Mucosa of rectum (tissue), 2 donors: ENCODE measurements at regions not wholly inside any gene's neighbourhood (a gene's known extent, or its start where the extent isn't known, plus 50 kb on each side); places are given as distances from the start of the nearest gene placed in this dataset.

Experiments used
- H3K27ac ChIP-seq, 2 donors: one replicate each; pipeline ENCODE4 v1.7.0; 2013; ENCODE audit warnings: inconsistent platforms in 2 of 2, low read depth in 2 of 2, low read length in 2 of 2
- H3K27me3 ChIP-seq, 2 donors: one replicate each; pipeline ENCODE4 v1.7.0; 2013; ENCODE audit warnings: low read length in 2 of 2; ENCODE audit not compliant: control insufficient read depth in 2 of 2, insufficient read depth in 2 of 2
- H3K36me3 ChIP-seq, 2 donors: one replicate each; pipeline ENCODE4 v1.7.0; 2013; ENCODE audit warnings: low read length in 2 of 2; ENCODE audit not compliant: control insufficient read depth in 2 of 2, insufficient read depth in 2 of 2
- H3K4me1 ChIP-seq, 2 donors: one replicate each; pipeline ENCODE4 v1.7.0; 2013; ENCODE audit warnings: low read length in 2 of 2, mild to moderate bottlenecking in 1 of 2; ENCODE audit not compliant: control insufficient read depth in 2 of 2, insufficient read depth in 2 of 2
- H3K4me3 ChIP-seq, 2 donors: one replicate each; pipeline ENCODE4 v1.7.0; 2013; ENCODE audit warnings: low read length in 2 of 2
- H3K9ac ChIP-seq, 2 donors: one replicate each; pipeline ENCODE4 v1.7.0; 2013; ENCODE audit warnings: low read length in 2 of 2, low read depth in 1 of 2, mild to moderate bottlenecking in 1 of 2
- H3K9me3 ChIP-seq, 2 donors: one replicate each; pipeline ENCODE4 v1.7.0; 2013; ENCODE audit warnings: low read length in 2 of 2; ENCODE audit not compliant: control insufficient read depth in 2 of 2
- donor health status: healthy.
- donor health status: Normal muscosa, but diverticular disease.

- no peak overlapping the region for H3K27ac ChIP-seq
- no peaks in the 10 kb centered on the region for H3K4me1 ChIP-seq
- no peaks in the 10 kb centered on the region for H3K36me3 ChIP-seq
- H3K4me3 ChIP-seq, result no peak overlapping the region
- H3K27me3 ChIP-seq, result no peaks in the 10 kb centered on the region
- H3K9me3 ChIP-seq, result no peaks in the 10 kb centered on the region
- no peak overlapping the region for H3K9ac ChIP-seq
Observed at GRCh38 chr9:81513059-81513458, 176.3 kb downstream of the TLE1 start.

- Histone ChIP-seq H3K4me3 (no peak overlapping the region), H3K27ac (no peak overlapping the region), H3K27me3 (no peaks in the 10 kb centered on the region), H3K9ac (no peak overlapping the region), H3K36me3 (no peaks in the 10 kb centered on the region), H3K9me3 (no peaks in the 10 kb centered on the region), H3K4me1 (no peaks in the 10 kb centered on the region)
Observed at GRCh38 chr9:81512641-81513040, 176.7 kb downstream of the TLE1 start.

- Histone ChIP-seq H3K27me3 (no peaks in the 10 kb centered on the region), H3K4me1 (no peaks in the 10 kb centered on the region), H3K4me3 (no peak overlapping the region), H3K9me3 (no peaks in the 10 kb centered on the region), H3K36me3 (no peaks in the 10 kb centered on the region), H3K27ac (no peak overlapping the region), H3K9ac (no peak overlapping the region)
Observed at GRCh38 chr9:81508476-81508875, 180.9 kb downstream of the TLE1 start.

- Histone ChIP-seq H3K4me3 (no peak overlapping the region), H3K4me1 (no peaks in the 10 kb centered on the region), H3K36me3 (no peaks in the 10 kb centered on the region), H3K9me3 (no peaks in the 10 kb centered on the region), H3K27me3 (no peaks in the 10 kb centered on the region), H3K9ac (no peak overlapping the region), H3K27ac (no peak overlapping the region)
Observed at GRCh38 chr9:81506941-81507864, 182.1 kb downstream of the TLE1 start.

GRCh38 chr9:81499594-81499993 lies 189.8 kb downstream of the TLE1 start:
- Histone ChIP-seq H3K27me3 (no peaks in the 10 kb centered on the region), H3K4me3 (no peak overlapping the region), H3K9ac (no peak overlapping the region), H3K4me1 (no peaks in the 10 kb centered on the region), H3K9me3 (no peaks in the 10 kb centered on the region), H3K36me3 (no peaks in the 10 kb centered on the region), H3K27ac (no peak overlapping the region)

- Histone ChIP-seq H3K9ac (no peak overlapping the region), H3K4me1 (no peaks in the 10 kb centered on the region), H3K9me3 (no peaks in the 10 kb centered on the region), H3K27ac (no peak overlapping the region), H3K4me3 (no peak overlapping the region), H3K36me3 (no peaks in the 10 kb centered on the region), H3K27me3 (no peaks in the 10 kb centered on the region)
Observed at GRCh38 chr9:81499021-81499454, 190.3 kb downstream of the TLE1 start.

- no peaks in the 10 kb centered on the region for H3K4me1 ChIP-seq
- H3K27me3 ChIP-seq, result no peaks in the 10 kb centered on the region
- H3K4me3 ChIP-seq, result no peak overlapping the region
- H3K27ac ChIP-seq, result no peak overlapping the region
- H3K36me3 ChIP-seq, result no peaks in the 10 kb centered on the region
- H3K9me3 ChIP-seq, result no peaks in the 10 kb centered on the region
- H3K9ac ChIP-seq, result no peak overlapping the region
Observed at GRCh38 chr9:81498576-81498975, 190.8 kb downstream of the TLE1 start.

GRCh38 chr9:81497091-81497490 lies 192.3 kb downstream of the TLE1 start:
- Histone ChIP-seq H3K4me1 (no peaks in the 10 kb centered on the region), H3K9me3 (no peaks in the 10 kb centered on the region), H3K9ac (no peak overlapping the region), H3K27ac (no peak overlapping the region), H3K27me3 (no peaks in the 10 kb centered on the region), H3K4me3 (no peak overlapping the region), H3K36me3 (no peaks in the 10 kb centered on the region)

- Histone ChIP-seq H3K27ac (no peak overlapping the region), H3K9me3 (no peaks in the 10 kb centered on the region), H3K4me1 (no peaks in the 10 kb centered on the region), H3K27me3 (no peaks in the 10 kb centered on the region), H3K4me3 (no peak overlapping the region), H3K36me3 (no peaks in the 10 kb centered on the region), H3K9ac (no peak overlapping the region)
Observed at GRCh38 chr9:81492710-81493447, 196.5 kb downstream of the TLE1 start.

GRCh38 chr9:81490605-81491331 lies 198.6 kb downstream of the TLE1 start:
- Histone ChIP-seq H3K27ac (no peak overlapping the region), H3K9me3 (no peaks in the 10 kb centered on the region), H3K27me3 (no peaks in the 10 kb centered on the region), H3K36me3 (no peaks in the 10 kb centered on the region), H3K4me3 (no peak overlapping the region), H3K9ac (no peak overlapping the region), H3K4me1 (no peaks in the 10 kb centered on the region)
